SK-N-SH (cell line): ENCODE measurements at regions not wholly inside any gene's neighbourhood (a gene's known extent, or its start where the extent isn't known, plus 50 kb on each side); places are given as distances from the start of the nearest gene placed in this dataset.

ENCODE experiments used
- CTCF ChIA-PET: fragments of 300-600, 350-600 bp; formaldehyde crosslinking; extraction: SDS; loops from one replicate; lab custom pipeline; 2021; lab: Yijun Ruan, JAX
- POLR2A ChIA-PET: fragments of 350-600 bp; sonication (Branson Sonifier 250); formaldehyde crosslinking; extraction: SDS; loops from one replicate; lab custom pipeline; 2020; ENCODE audit warnings: antibody characterized with exemption, inconsistent platforms; lab: Yijun Ruan, JAX
- DNase-seq: peaks from one replicate; pipeline ENCODE4 v3.0.0; 2012
- H2AFZ ChIP-seq: fragments of 200-600 bp; sonication (generic); 2 replicates; pipeline ENCODE4 v1.8.1; 2016; ENCODE audit warnings: antibody characterized with exemption, mild to moderate bottlenecking, low read depth
- H3F3A ChIP-seq: fragments of 200-600 bp; sonication (generic); replicated peaks from 2 replicates; pipeline ENCODE3; 2016; ENCODE audit warnings: antibody characterized with exemption, mild to moderate bottlenecking; ENCODE audit not compliant: insufficient read depth
- H3K27ac ChIP-seq, 2 experiments: fragments of 200-500 bp in 1 of 2; fragments of 200-600 bp in 1 of 2; sonication (Bioruptor generic) in 1 of 2; sonication (generic), shearing (Covaris generic) in 1 of 2; 2 replicates each; pipeline versions ENCODE4 v1.5.1 to v1.6.1; 2014 to 2016; ENCODE audit warnings: low read depth in 2 of 2, inconsistent platforms in 1 of 2, low read length in 1 of 2, mild to moderate bottlenecking in 1 of 2, mixed read lengths in 1 of 2
- H3K27me3 ChIP-seq: fragments of 200-600 bp; sonication (generic), shearing (Covaris generic); 2 replicates; pipeline ENCODE4 v1.6.1; 2016; ENCODE audit warnings: mixed run types; ENCODE audit not compliant: insufficient read depth
- H3K36me3 ChIP-seq, 2 experiments: fragments of 200-500 bp in 1 of 2; fragments of 200-600 bp in 1 of 2; sonication (Bioruptor generic) in 1 of 2; sonication (generic) in 1 of 2; replicated peaks in 1 of 2; 2 replicates each; pipeline versions ENCODE3 to v1.5.1; 2014 to 2016; ENCODE audit warnings: low read length in 1 of 2, mild to moderate bottlenecking in 1 of 2; ENCODE audit not compliant: insufficient read depth in 2 of 2, control insufficient read depth in 1 of 2
- H3K4me1 ChIP-seq, 2 experiments: fragments of 200-500 bp in 1 of 2; fragments of 200-600 bp in 1 of 2; sonication (Bioruptor generic) in 1 of 2; sonication (generic), shearing (Covaris generic) in 1 of 2; 2 replicates each; pipeline versions ENCODE4 v1.5.1 to v1.6.1; 2014 to 2016; ENCODE audit warnings: low read depth in 1 of 2, low read length in 1 of 2, mixed run types in 1 of 2; ENCODE audit not compliant: insufficient read depth in 2 of 2, control insufficient read depth in 1 of 2
- H3K4me2 ChIP-seq: fragments of 200-600 bp; sonication (generic), shearing (Covaris generic); 2 replicates; pipeline ENCODE4 v1.6.1; 2017; ENCODE audit warnings: mixed run types
- H3K4me3 ChIP-seq, 2 experiments: fragments of 200-500 bp in 1 of 2; fragments of 200-600 bp in 1 of 2; sonication (Bioruptor generic) in 1 of 2; sonication (generic), shearing (Covaris generic) in 1 of 2; 2 replicates each; pipeline versions ENCODE4 v1.5.1 to v1.8.1; 2014 to 2016; ENCODE audit warnings: low read depth in 2 of 2, inconsistent platforms in 1 of 2, low read length in 1 of 2, mild to moderate bottlenecking in 1 of 2, mixed read lengths in 1 of 2, moderate library complexity in 1 of 2
- H3K79me2 ChIP-seq: fragments of 200-600 bp; sonication (generic); 2 replicates; pipeline ENCODE4 v1.8.1; 2017; ENCODE audit warnings: mild to moderate bottlenecking; ENCODE audit not compliant: insufficient read depth
- H3K9ac ChIP-seq: fragments of 200-600 bp; sonication (generic); 2 replicates; pipeline ENCODE4 v1.6.1; 2017; ENCODE audit warnings: mixed run types
- H3K9me2 ChIP-seq: fragments of 200-600 bp; sonication (generic); 2 replicates; pipeline ENCODE4 v1.6.1; 2017; ENCODE audit warnings: mixed run types
- H3K9me3 ChIP-seq: fragments of 200-600 bp; sonication (generic); 2 replicates; pipeline ENCODE4 v1.6.1; 2017; ENCODE audit warnings: mixed run types, mild to moderate bottlenecking, moderate library complexity
- H4K20me1 ChIP-seq: fragments of 200-600 bp; sonication (generic); 2 replicates; pipeline ENCODE4 v1.6.1; 2017; ENCODE audit warnings: mild to moderate bottlenecking, mixed run types; ENCODE audit not compliant: insufficient read depth
- CTCF ChIP-seq: fragments of 200-600 bp; sonication (generic); IDR thresholded peaks from 2 replicates; pipeline ENCODE4 v1.6.1; 2017; ENCODE audit warnings: antibody characterized with exemption, mild to moderate bottlenecking, moderate library complexity
- FOXJ3 ChIP-seq: sonication (generic); formaldehyde crosslinking; IDR thresholded peaks from 2 replicates; pipeline ENCODE4 v1.5.1; 2020; ENCODE audit warnings: mild to moderate bottlenecking, missing genetic modification reagents
- FOXM1 ChIP-seq: IDR thresholded peaks from 2 replicates; pipeline ENCODE4 v1.4.0; 2012; ENCODE audit warnings: low read depth, mild to moderate bottlenecking
- GATA2 ChIP-seq: sonication (generic); formaldehyde crosslinking; IDR thresholded peaks from 2 replicates; pipeline ENCODE4 v1.5.0; 2020; ENCODE audit warnings: mild to moderate bottlenecking, missing genetic modification reagents
- IRF3 ChIP-seq: fragments of 150-350 bp; IDR thresholded peaks from 2 replicates; pipeline ENCODE4 v1.6.1; 2016; ENCODE audit warnings: mild to moderate bottlenecking, low read depth, low read length
- MAX ChIP-seq: IDR thresholded peaks from 2 replicates; pipeline ENCODE4 v1.4.0; 2012; ENCODE audit warnings: low read depth
- MEF2A ChIP-seq: IDR thresholded peaks from 2 replicates; pipeline ENCODE4 v1.4.0; 2012; ENCODE audit warnings: low read depth, borderline replicate concordance
- POLR2AphosphoS5 ChIP-seq: IDR thresholded peaks from 2 replicates; pipeline ENCODE4 v1.6.1; 2012; ENCODE audit warnings: low read depth, low read length
- RAD21 ChIP-seq: IDR thresholded peaks from 2 replicates; pipeline ENCODE4 v1.6.1; 2012; ENCODE audit warnings: mild to moderate bottlenecking, low read length
- RFX5 ChIP-seq: IDR thresholded peaks from 2 replicates; pipeline ENCODE4 v1.6.1; 2012; ENCODE audit warnings: mild to moderate bottlenecking, improper control_type of control experiment, low read length
- SIN3A ChIP-seq: IDR thresholded peaks from 2 replicates; pipeline ENCODE4 v1.6.1; 2012; ENCODE audit warnings: low read depth, mild to moderate bottlenecking, low read length, moderate library complexity, borderline replicate concordance
- SMC3 ChIP-seq: IDR thresholded peaks from 2 replicates; pipeline ENCODE4 v1.6.1; 2012; ENCODE audit warnings: low read depth, low read length, improper control_type of control experiment
- TAF1 ChIP-seq: IDR thresholded peaks from 2 replicates; pipeline ENCODE4 v1.6.1; 2012; ENCODE audit warnings: low read depth, mild to moderate bottlenecking, low read length, moderate library complexity, borderline replicate concordance
- TCF12 ChIP-seq: IDR thresholded peaks from 2 replicates; pipeline ENCODE4 v1.4.0; 2012
- TEAD4 ChIP-seq: IDR thresholded peaks from 2 replicates; pipeline ENCODE4 v1.4.0; 2012; ENCODE audit warnings: mild to moderate bottlenecking, borderline replicate concordance; ENCODE audit not compliant: insufficient read depth
- WGBS: methylation state at CpG from one replicate; pipeline ENCODE4 v1.1.6; 2017; ENCODE audit warnings: low lambda C conversion rate; 5-methylcytosine and 5-hydroxymethylcytosine counted together

GRCh38 chr10:8617792-8618191 lies 563.3 kb downstream of the GATA3 start:
- no peaks in the 10 kb centered on the region for H3K9me2 ChIP-seq
- no peaks in the 10 kb centered on the region for H3K36me3 ChIP-seq
- no peaks in the 10 kb centered on the region for H4K20me1 ChIP-seq
- CTCF ChIA-PET = no interaction called here
- no peaks in the 10 kb centered on the region for H3F3A ChIP-seq
- no peaks in the 10 kb centered on the region for H3K79me2 ChIP-seq
- no peak overlapping the region for H3K9ac ChIP-seq
- no peak overlapping the region for H3K27ac ChIP-seq
- H2AFZ ChIP-seq = no peak overlapping the region
- WGBS = 11% methylated on average over 2 of the region's 2 CpGs
- TF ChIP-seq SMC3 (no peak), IRF3 (no peak), SIN3A (no peak), POLR2AphosphoS5 (no peak), RAD21 (no peak), FOXJ3 (CRISPR knock-in tag) (no peak)
- no peak for DNase-seq
- H3K4me1 ChIP-seq = no peaks in the 10 kb centered on the region
- no peaks in the 10 kb centered on the region for H3K27me3 ChIP-seq
- POLR2A ChIA-PET = no interaction called here
- no peaks in the 10 kb centered on the region for H3K9me3 ChIP-seq
- no peak overlapping the region for H3K4me2 ChIP-seq
- H3K4me3 ChIP-seq = no peak overlapping the region

DNA sequence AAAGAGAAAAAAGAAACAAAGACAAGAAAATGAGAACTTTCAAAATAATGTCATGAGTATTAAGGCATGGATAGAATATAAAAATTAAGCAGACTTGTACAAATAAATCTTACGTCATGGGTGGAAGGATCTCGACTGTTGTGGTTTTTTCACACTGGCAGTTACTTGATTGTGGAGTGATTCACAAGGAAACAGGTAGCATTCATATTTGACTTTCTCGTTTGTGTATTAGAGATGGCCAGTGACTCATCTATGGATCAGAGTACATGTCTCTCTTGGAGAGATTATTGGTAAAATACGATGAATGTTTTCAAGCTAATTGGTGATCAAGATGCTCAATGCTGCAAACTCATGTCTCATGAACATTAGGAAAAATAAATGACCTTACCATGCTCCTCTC lies 564.3 kb downstream of the GATA3 start:
- WGBS = 30% methylated on average over 4 of the region's 4 CpGs

More for the DNA sequence above, 564.3 kb downstream of the GATA3 start:
- ChIA-PET POLR2A (no interaction called here), CTCF (no interaction called here)
- H3F3A ChIP-seq = no peaks in the 10 kb centered on the region
- no peak for DNase-seq
- H4K20me1 ChIP-seq = no peaks in the 10 kb centered on the region
- no peaks in the 10 kb centered on the region for H3K9me3 ChIP-seq
- H3K36me3 ChIP-seq = no peaks in the 10 kb centered on the region
- H3K4me1 ChIP-seq = no peaks in the 10 kb centered on the region
- H3K27me3 ChIP-seq = no peaks in the 10 kb centered on the region
- no peaks in the 10 kb centered on the region for H3K79me2 ChIP-seq
- H3K4me3 ChIP-seq = no peak overlapping the region
- TF ChIP-seq MAX (no peak), TCF12 (no peak), TEAD4 (no peak), FOXJ3 (CRISPR knock-in tag) (no peak), GATA2 (CRISPR knock-in tag) (no peak), TAF1 (no peak), FOXM1 (no peak), RFX5 (no peak), RAD21 (no peak), CTCF (no peak), POLR2AphosphoS5 (no peak), MEF2A (no peak)
- no peak overlapping the region for H3K27ac ChIP-seq
- H2AFZ ChIP-seq = no peak overlapping the region
- no peaks in the 10 kb centered on the region for H3K9me2 ChIP-seq
- no peak overlapping the region for H3K4me2 ChIP-seq
- no peak overlapping the region for H3K9ac ChIP-seq
